Stomach (tissue), 8 donors: ENCODE measurements at regions not wholly inside any gene's neighbourhood (a gene's known extent, or its start where the extent isn't known, plus 50 kb on each side); places are given as distances from the start of the nearest gene placed in this dataset.

ENCODE experiments used
- DNase-seq, 2 donors: peaks; one replicate each; pipeline versions ENCODE4 v3.0.0 to v3.0.0-alpha.2; 2013 to 2019
- H3K27ac ChIP-seq, 5 donors: fragments of 200-600 bp in 4 of 5; sonication (generic) in 4 of 5; one replicate each; pipeline ENCODE4 v1.5.1; 2013 to 2019; ENCODE audit warnings: mild to moderate bottlenecking in 1 of 5, moderate library complexity in 1 of 5
- H3K27me3 ChIP-seq, 3 donors: fragments of 200-600 bp; sonication (generic); one replicate each; pipeline ENCODE4 v1.5.1; 2017 to 2019; ENCODE audit warnings: mixed run types in 1 of 3
- H3K36me3 ChIP-seq, 4 donors: fragments of 200-600 bp; sonication (generic); 1 replicate in 3 of 4; 2 replicates in 1 of 4; pipeline ENCODE4 v1.5.1; 2016 to 2019
- H3K4me1 ChIP-seq, 4 donors: fragments of 200-600 bp; sonication (generic); one replicate each; pipeline ENCODE4 v1.5.1; 2016 to 2019
- H3K4me3 ChIP-seq, 4 donors: fragments of 200-600 bp; sonication (generic) in 3 of 4; one replicate each; pipeline ENCODE4 v1.5.1; 2016 to 2019; ENCODE audit warnings: mild to moderate bottlenecking in 1 of 4
- H3K9me3 ChIP-seq, 4 donors: fragments of 200-600 bp; sonication (generic); one replicate each; pipeline ENCODE4 v1.5.1; 2016 to 2019
- CTCF ChIP-seq, 7 experiments: fragments of 450-650 bp in 4 of 7; fragments of 200-600 bp in 3 of 7; sonication (generic) in 3 of 7; IDR thresholded peaks; one replicate each; pipeline ENCODE4 v1.5.1; 2016 to 2019; ENCODE audit warnings: antibody characterized with exemption in 7 of 7, control low read depth in 2 of 7, mild to moderate bottlenecking in 1 of 7
- EP300 ChIP-seq: sonication (generic); formaldehyde crosslinking; IDR thresholded peaks from one replicate; pipeline ENCODE4 v1.6.1; 2017; ENCODE audit warnings: antibody characterized with exemption
- POLR2A ChIP-seq, 4 donors: fragments of 450-650 bp; IDR thresholded peaks; one replicate each; pipeline ENCODE4 v1.6.1; 2016; ENCODE audit warnings: antibody characterized with exemption in 4 of 4, control low read depth in 2 of 4, mild to moderate bottlenecking in 1 of 4, moderate library complexity in 1 of 4
- POLR2AphosphoS5 ChIP-seq, 3 donors: sonication (generic); formaldehyde crosslinking; IDR thresholded peaks; one replicate each; pipeline ENCODE4 v1.6.1; 2016; ENCODE audit warnings: antibody characterized with exemption in 3 of 3
- WGBS, 5 donors: extraction: QIAGEN DNeasy Blood & Tissue Kit in 3 of 5; methylation state at CpG; one replicate each; pipeline versions ENCODE4 v1.1.5 to v1.1.7; 2013 to 2018; 5-methylcytosine and 5-hydroxymethylcytosine counted together
- intact Hi-C: fragments of 100-400 bp; cut with DNase I; formaldehyde crosslinking; loops from one replicate; pipeline ENCODE4 v1.15.1; 2023; ENCODE audit warnings: low total_unique reads
- donor health status: healthy with polysubstance abuse.
- donor health status: Bipolar disorder and iron deficiency.
- donor health status: healthy.

DNA sequence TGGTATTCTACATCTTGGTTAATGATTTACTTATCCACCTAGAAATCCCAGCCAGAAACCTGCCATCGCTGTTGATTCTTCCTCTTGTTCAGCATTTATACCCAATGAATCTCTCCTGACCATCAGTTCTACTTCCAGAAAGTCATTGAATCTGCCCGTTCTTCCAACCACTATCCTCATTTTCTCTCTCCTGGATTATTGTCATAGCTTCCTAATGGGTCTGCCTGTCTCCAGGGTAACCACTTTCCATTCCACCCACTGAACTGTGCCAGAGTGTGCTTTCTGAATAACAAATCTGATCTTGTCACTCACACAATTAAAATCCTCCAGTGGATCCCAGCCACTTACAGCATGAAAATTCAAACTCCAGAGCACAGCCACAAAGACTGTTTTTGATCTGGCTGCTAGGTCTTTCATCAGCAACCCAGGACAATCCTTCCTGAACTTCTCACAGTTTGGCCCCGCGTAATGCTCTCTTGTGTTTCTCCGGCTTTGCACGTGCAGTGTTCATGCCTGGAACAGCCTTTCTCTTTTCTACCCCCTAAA lies 330.6 kb downstream of the SPRY2 start:
- intact Hi-C loops = no loop called here
- H3K4me1 ChIP-seq = peaks cover 8 to 29% (median 19%) of the 10 kb centered on the region in 4 donors
- TF ChIP-seq POLR2AphosphoS5 (IDR thresholded peaks at IDR 0.05) (no peak), CTCF (IDR thresholded peaks at IDR 0.05) (no peak), POLR2A (IDR thresholded peaks at IDR 0.05) (no peak), EP300 (no peak)
- WGBS, 5 donors = 67 to 78% (median 69%) methylated on average over 6 of the region's 6 CpGs
- H3K4me3 ChIP-seq = no peak overlapping the region
- H3K9me3 ChIP-seq = no peaks in the 10 kb centered on the region
- H3K27me3 ChIP-seq = no peaks in the 10 kb centered on the region
- H3K27ac ChIP-seq = no peak overlapping the region
- peak in 1 of 2 donors; percentile 27 for DNase-seq
- no peaks in the 10 kb centered on the region for H3K36me3 ChIP-seq

DNA sequence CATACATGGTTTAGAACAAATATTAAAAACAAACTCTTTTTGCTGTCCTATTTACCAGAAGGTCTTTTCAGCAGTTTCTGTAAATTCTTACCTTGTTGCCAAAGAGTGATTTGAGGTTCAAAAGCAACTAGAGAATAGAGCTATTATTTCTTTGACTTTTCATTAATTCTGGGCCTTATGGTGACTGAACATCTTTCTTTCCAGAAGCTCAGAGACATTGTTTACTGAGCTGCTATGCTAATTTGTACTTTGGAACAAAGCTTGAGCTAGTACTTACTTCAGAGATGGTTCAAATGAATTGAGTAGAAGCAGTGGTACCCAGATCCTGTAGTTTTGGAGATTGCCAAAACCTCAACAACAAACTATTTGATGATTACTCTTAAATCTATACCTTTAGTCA lies 331.2 kb downstream of the SPRY2 start:
- Histone ChIP-seq H3K36me3 (no peaks in the 10 kb centered on the region), H3K27me3 (no peaks in the 10 kb centered on the region), H3K9me3 (no peaks in the 10 kb centered on the region), H3K27ac (no peak overlapping the region), H3K4me3 (no peak overlapping the region), H3K4me1 (peaks cover 8 to 29% (median 19%) of the 10 kb centered on the region in 4 donors)
- TF ChIP-seq EP300 (no peak), POLR2A (IDR thresholded peaks at IDR 0.05) (no peak), CTCF (IDR thresholded peaks at IDR 0.05) (no peak), POLR2AphosphoS5 (IDR thresholded peaks at IDR 0.05) (no peak)
- intact Hi-C loops = no loop called here
- DNase-seq = no peak

GRCh38 chr13:80006940-80007339 lies 334.0 kb downstream of the SPRY2 start:
- Histone ChIP-seq H3K36me3 (no peaks in the 10 kb centered on the region), H3K9me3 (no peaks in the 10 kb centered on the region), H3K27me3 (no peaks in the 10 kb centered on the region), H3K4me1 (peaks cover 8 to 24% (median 15%) of the 10 kb centered on the region in 4 donors), H3K4me3 (no peak overlapping the region), H3K27ac (no peak overlapping the region)
- DNase-seq = no peak
- WGBS, 5 donors = 86 to 92% (median 88%) methylated on average over 4 of the region's 4 CpGs
- intact Hi-C loops = no loop called here
- TF ChIP-seq POLR2A (IDR thresholded peaks at IDR 0.05) (no peak), EP300 (no peak), POLR2AphosphoS5 (IDR thresholded peaks at IDR 0.05) (no peak), CTCF (IDR thresholded peaks at IDR 0.05) (no peak)

DNA sequence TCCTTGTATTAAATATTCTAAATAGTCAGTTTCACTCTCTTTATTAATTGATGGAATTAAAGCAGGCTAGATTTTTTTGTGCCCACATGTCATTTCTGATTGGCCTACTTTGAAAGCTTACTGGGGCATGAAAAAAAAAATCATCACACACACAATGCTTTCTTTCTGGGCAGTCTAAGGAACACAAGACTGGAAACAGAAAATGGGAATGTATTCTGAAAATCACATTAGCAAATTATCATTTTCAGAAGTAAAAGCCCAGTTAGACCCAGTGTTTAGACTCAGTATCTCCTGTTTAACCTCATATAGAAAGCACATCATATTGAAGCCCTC lies 339.4 kb downstream of the SPRY2 start:
- DNase-seq = no peak
- TF ChIP-seq EP300 (no peak), POLR2A (IDR thresholded peaks at IDR 0.05) (no peak), POLR2AphosphoS5 (IDR thresholded peaks at IDR 0.05) (no peak), CTCF (IDR thresholded peaks at IDR 0.05) (no peak)
- H3K27ac ChIP-seq = no peak overlapping the region
- H3K9me3 ChIP-seq = no peaks in the 10 kb centered on the region
- no peaks in the 10 kb centered on the region for H3K27me3 ChIP-seq
- intact Hi-C loops = no loop called here
- no peak overlapping the region for H3K4me3 ChIP-seq
- H3K4me1 ChIP-seq = no peaks in the 10 kb centered on the region
- no peaks in the 10 kb centered on the region for H3K36me3 ChIP-seq
